Lung (tissue), 11 donors: ENCODE measurements at regions not wholly inside any gene's neighbourhood (a gene's known extent, or its start where the extent isn't known, plus 50 kb on each side); places are given as distances from the start of the nearest gene placed in this dataset.

Experiments
- ATAC-seq: fragments of 200-7000 bp; cut with Tn5 transposase; one replicate; pipeline ENCODE4 v1.9.1; 2020; ENCODE audit warnings: moderate number of reproducible peaks; ENCODE audit not compliant: insufficient read depth, low FRiP score
- DNase-seq, 3 donors: peaks; one replicate each; pipeline ENCODE4 v3.0.0-alpha.2; 2013 to 2017
- H3K27ac ChIP-seq, 2 donors: one replicate each; pipeline ENCODE4 v1.5.1; 2013; ENCODE audit warnings: mild to moderate bottlenecking in 2 of 2, moderate library complexity in 2 of 2, control low read depth in 1 of 2, inconsistent platforms in 1 of 2, low read depth in 1 of 2, low read length in 1 of 2
- H3K27me3 ChIP-seq, 3 donors: one replicate each; pipeline ENCODE4 v1.5.1; 2013; ENCODE audit warnings: low read length in 2 of 3; ENCODE audit not compliant: control insufficient read depth in 3 of 3, insufficient read depth in 3 of 3
- H3K36me3 ChIP-seq, 4 donors: one replicate each; pipeline ENCODE4 v1.5.1; 2013; ENCODE audit warnings: low read length in 4 of 4, mild to moderate bottlenecking in 1 of 4, moderate library complexity in 1 of 4; ENCODE audit not compliant: control insufficient read depth in 4 of 4, insufficient read depth in 4 of 4
- H3K4me1 ChIP-seq, 5 donors: one replicate each; pipeline ENCODE4 v1.5.1; 2013; ENCODE audit warnings: low read length in 5 of 5, mild to moderate bottlenecking in 2 of 5, moderate library complexity in 1 of 5; ENCODE audit not compliant: control insufficient read depth in 5 of 5, insufficient read depth in 5 of 5
- H3K4me3 ChIP-seq: one replicate; pipeline ENCODE4 v1.5.1; 2013; ENCODE audit warnings: mild to moderate bottlenecking, control low read depth, moderate library complexity
- H3K9ac ChIP-seq, 2 donors: one replicate each; pipeline ENCODE4 v1.5.1; 2013; ENCODE audit warnings: low read length in 2 of 2, control low read depth in 1 of 2; ENCODE audit not compliant: insufficient read depth in 1 of 2
- H3K9me3 ChIP-seq, 4 donors: one replicate each; pipeline ENCODE4 v1.5.1; 2013; ENCODE audit warnings: low read length in 3 of 4, mild to moderate bottlenecking in 1 of 4, moderate library complexity in 1 of 4; ENCODE audit not compliant: control insufficient read depth in 4 of 4, insufficient read depth in 3 of 4
- CTCF ChIP-seq: IDR thresholded peaks from 2 replicates; pipeline ENCODE4 v1.5.1; 2012; ENCODE audit warnings: mild to moderate bottlenecking; ENCODE audit errors: control extremely low read depth, extremely low read depth
- WGBS, 2 donors: extraction: QIAGEN DNeasy Blood & Tissue Kit; methylation state at CpG; one replicate each; pipeline ENCODE4 v1.1.7; 2013; 5-methylcytosine and 5-hydroxymethylcytosine counted together
- donor health status: control.
- donor health status: control.
- donor health status: Bipolar disorder and iron deficiency.
- donor health status: healthy.
- donor health status: DM: yes; HTN: yes; CAD: no.

- Histone ChIP-seq H3K9ac (no peak overlapping the region), H3K27me3 (peaks cover 0 to 8% (median 7%) of the 10 kb centered on the region in 3 donors), H3K4me1 (peaks cover 3 to 45% (median 17%) of the 10 kb centered on the region in 5 donors), H3K4me3 (no peak overlapping the region), H3K27ac (peak overlapping the region; percentile 68 to 93), H3K36me3 (peaks cover 0 to 6% (median 0%) of the 10 kb centered on the region in 4 donors), H3K9me3 (no peaks in the 10 kb centered on the region)
- TF ChIP-seq CTCF = no peak
- DNase-seq (peak in 1 of 3 donors; percentile 9), ATAC-seq (no peak)
- WGBS, 2 donors = 53 to 82% methylated on average over 11 of the region's 11 CpGs
These were observed 86.5 kb upstream of the PPARA start for GRCh38 chr22:46063846-46064227.

GRCh38 chr22:46064228-46064965, 85.9 kb upstream of the PPARA start:
- no peak for TF ChIP-seq CTCF
- H3K4me3 ChIP-seq = no peak overlapping the region
- no peaks in the 10 kb centered on the region for H3K9me3 ChIP-seq
- DNase-seq (peak in 1 of 3 donors; percentile 8), ATAC-seq (no peak)
- WGBS, 2 donors = 68 to 80% methylated on average over 28 of the region's 28 CpGs
- H3K9ac ChIP-seq = peak overlapping the region in 1 of 2 donors; percentile 68
- peaks cover 0 to 6% (median 0%) of the 10 kb centered on the region in 4 donors for H3K36me3 ChIP-seq
- peaks cover 0 to 8% (median 7%) of the 10 kb centered on the region in 3 donors for H3K27me3 ChIP-seq
- peaks cover 3 to 50% (median 15%) of the 10 kb centered on the region in 5 donors for H3K4me1 ChIP-seq
- peak overlapping the region; percentile 68 to 93 for H3K27ac ChIP-seq

GRCh38 chr22:46064966-46065666, 85.2 kb upstream of the PPARA start:
- H3K27me3 ChIP-seq = peaks cover 0 to 7% (median 5%) of the 10 kb centered on the region in 3 donors
- peaks cover 0 to 6% (median 0%) of the 10 kb centered on the region in 4 donors for H3K36me3 ChIP-seq
- ATAC-seq (no peak), DNase-seq (peak in 1 of 3 donors; percentile 7)
- no peak for TF ChIP-seq CTCF
- 47 to 59% methylated on average over 17 of the region's 17 CpGs for WGBS, 2 donors
- H3K9me3 ChIP-seq = no peaks in the 10 kb centered on the region
- peak overlapping the region; percentile 68 to 93 for H3K27ac ChIP-seq
- H3K4me1 ChIP-seq = peaks cover 3 to 55% (median 17%) of the 10 kb centered on the region in 5 donors
- H3K4me3 ChIP-seq = no peak overlapping the region
- H3K9ac ChIP-seq = peak overlapping the region in 1 of 2 donors; percentile 68
